Left ventricle myocardium inferior (tissue), 1 donor: ENCODE measurements at regions not wholly inside any gene's neighbourhood (a gene's known extent, or its start where the extent isn't known, plus 50 kb on each side); places are given as distances from the start of the nearest gene placed in this dataset.

Source experiments
- DNase-seq: peaks from one replicate; pipeline ENCODE4 v3.0.0-alpha.2; 2020
- H3K27ac ChIP-seq: fragments of 200-600 bp; replicated peaks from 2 replicates; pipeline ENCODE4 v1.8.0; 2021
- H3K27me3 ChIP-seq: fragments of 200-600 bp; 2 replicates; pipeline ENCODE4 v1.8.0; 2021; ENCODE audit warnings: low read depth
- H3K36me3 ChIP-seq: fragments of 200-600 bp; 2 replicates; pipeline ENCODE4 v1.8.0; 2021
- H3K4me1 ChIP-seq: fragments of 200-600 bp; 2 replicates; pipeline ENCODE4 v1.8.0; 2021
- H3K4me3 ChIP-seq: fragments of 200-600 bp; 2 replicates; pipeline ENCODE4 v1.8.0; 2021; ENCODE audit warnings: mild to moderate bottlenecking, moderate library complexity
- H3K9me3 ChIP-seq: fragments of 200-600 bp; replicated peaks from 2 replicates; pipeline ENCODE4 v1.8.0; 2021
- intact Hi-C: fragments of 100-400 bp; cut with micrococcal nuclease; formaldehyde crosslinking; loops from one replicate; pipeline ENCODE4 v1.11.0; 2022
- TF ChIP-seq, protein P1 (sequence below): fragments of 200-600 bp; IDR thresholded peaks from 2 replicates; pipeline ENCODE4 v1.8.0; 2021; ENCODE audit warnings: antibody characterized with exemption, mild to moderate bottlenecking, borderline replicate concordance
- donor health status: DM: no; HTN: yes; CAD: no; lungs with severe emphysema.

DNA sequence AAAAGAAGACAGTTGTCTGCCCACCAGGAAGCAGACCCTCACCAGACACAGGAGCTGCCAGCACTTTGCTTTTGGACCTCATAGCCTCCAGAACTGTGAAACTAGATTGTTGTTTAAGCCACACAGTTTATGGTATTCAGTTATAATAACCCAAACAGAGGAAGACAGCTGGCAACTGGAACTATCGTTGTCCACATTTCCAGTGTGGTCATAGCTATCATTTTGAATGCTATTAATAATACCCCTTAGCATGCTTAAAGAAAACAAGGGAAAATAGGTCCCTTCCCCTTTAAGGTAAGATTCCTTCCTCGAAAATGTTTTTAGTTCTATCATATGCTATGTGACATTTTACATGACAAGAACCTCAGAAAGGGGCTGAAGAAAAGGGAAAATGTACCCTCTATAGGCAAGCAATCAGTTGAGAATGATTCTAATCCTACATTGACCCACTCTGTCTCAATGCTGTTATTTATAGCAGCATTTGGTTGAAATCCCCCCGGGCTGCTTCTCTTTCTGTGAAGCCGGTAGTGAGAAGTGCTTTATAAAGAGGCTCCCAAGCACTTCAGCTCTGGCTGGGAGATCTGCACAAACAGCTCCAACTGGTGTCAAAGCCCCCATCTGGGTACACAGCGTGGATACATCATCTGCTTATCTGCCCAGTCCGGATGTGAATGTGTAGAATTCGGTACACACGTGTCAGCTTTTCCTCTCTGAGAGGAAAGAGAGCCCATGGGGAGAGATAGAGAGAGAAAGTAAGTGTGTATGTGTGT lies 221.2 kb upstream of the FLRT2 start:
- no peaks in the 10 kb centered on the region for H3K27me3 ChIP-seq
- DNase-seq: no peak
- H3K27ac ChIP-seq: no peak overlapping the region

DNA sequence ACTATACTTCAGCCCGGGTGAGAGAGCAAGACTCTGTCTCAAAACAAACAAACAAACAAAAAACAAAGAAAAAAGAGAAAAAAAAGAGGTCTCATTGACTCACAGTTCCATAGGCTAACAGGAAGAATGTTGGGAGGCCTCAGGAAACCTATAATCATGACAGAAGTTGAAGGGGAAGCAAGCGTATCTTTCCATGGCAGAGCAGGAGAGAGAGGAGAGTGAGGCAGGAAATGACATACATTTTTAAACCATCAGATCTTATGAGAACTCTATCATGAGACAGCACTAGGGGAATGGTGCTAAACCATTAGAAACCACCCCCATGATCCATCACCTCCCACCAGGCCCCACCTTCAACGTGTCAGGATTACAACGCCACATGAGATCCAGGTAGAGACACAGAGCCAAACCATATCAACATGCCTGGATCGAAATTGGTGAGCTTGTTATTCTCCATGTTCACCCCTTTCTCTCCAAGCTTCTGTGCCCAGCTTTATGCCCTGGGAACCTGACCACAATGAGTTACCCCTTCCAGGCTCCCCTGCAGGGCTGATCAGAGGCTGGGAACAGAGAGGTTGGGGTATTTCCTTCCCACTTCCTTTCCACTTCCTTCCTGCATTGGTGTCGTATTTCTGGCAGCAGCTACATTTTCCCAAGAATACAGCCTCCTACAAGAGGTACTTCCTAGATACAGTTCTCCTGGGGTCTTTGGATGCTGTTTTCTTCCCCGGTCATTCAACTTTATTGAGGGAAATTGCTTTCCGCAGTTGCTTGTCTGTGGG lies 219.3 kb upstream of the FLRT2 start:
- no peak for DNase-seq
- no peaks in the 10 kb centered on the region for H3K27me3 ChIP-seq
- TF ChIP-seq, protein P1, sequence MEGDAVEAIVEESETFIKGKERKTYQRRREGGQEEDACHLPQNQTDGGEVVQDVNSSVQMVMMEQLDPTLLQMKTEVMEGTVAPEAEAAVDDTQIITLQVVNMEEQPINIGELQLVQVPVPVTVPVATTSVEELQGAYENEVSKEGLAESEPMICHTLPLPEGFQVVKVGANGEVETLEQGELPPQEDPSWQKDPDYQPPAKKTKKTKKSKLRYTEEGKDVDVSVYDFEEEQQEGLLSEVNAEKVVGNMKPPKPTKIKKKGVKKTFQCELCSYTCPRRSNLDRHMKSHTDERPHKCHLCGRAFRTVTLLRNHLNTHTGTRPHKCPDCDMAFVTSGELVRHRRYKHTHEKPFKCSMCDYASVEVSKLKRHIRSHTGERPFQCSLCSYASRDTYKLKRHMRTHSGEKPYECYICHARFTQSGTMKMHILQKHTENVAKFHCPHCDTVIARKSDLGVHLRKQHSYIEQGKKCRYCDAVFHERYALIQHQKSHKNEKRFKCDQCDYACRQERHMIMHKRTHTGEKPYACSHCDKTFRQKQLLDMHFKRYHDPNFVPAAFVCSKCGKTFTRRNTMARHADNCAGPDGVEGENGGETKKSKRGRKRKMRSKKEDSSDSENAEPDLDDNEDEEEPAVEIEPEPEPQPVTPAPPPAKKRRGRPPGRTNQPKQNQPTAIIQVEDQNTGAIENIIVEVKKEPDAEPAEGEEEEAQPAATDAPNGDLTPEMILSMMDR: no peak

More for the DNA sequence above, 221.2 kb upstream of the FLRT2 start:
- Histone ChIP-seq H3K4me3 (no peak overlapping the region), H3K9me3 (no peaks in the 10 kb centered on the region), H3K36me3 (no peaks in the 10 kb centered on the region), H3K4me1 (no peaks in the 10 kb centered on the region)
- TF ChIP-seq, protein P1: no peak
- intact Hi-C loops: no loop called here

DNA sequence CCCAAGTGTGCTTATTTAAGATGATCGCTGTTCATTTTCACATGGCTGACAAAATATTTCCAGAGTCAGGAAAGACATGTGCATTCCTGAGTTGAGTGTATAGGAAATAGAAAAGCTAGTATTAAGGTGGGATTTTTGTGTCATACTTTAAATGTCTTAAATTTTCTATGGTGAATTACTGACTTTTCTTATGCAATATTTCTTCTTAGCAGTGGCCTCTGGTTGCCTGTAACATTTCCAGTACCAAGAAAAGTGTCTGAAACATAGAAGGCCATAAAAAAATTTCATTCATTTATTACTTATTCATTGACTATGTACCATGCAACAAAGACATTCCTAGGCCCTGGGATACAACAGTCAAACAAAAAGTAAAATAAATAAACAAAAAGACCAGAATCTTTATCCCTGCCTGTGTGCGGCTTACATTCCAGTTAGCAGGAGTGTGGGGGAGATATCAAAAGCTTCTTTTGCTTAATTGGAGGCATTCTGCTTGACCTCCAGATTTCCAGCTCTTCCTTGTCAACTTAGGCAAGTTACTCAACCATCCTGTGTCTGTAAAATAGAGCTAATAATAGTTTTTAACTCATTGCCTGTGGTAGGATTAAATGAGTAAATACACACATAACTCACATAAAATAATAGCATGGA lies 216.3 kb upstream of the FLRT2 start:
- H3K36me3 ChIP-seq: no peaks in the 10 kb centered on the region
- no peaks in the 10 kb centered on the region for H3K27me3 ChIP-seq
- no peak for DNase-seq
- no peaks in the 10 kb centered on the region for H3K4me1 ChIP-seq
- intact Hi-C loops: no loop called here
- no peak overlapping the region for H3K4me3 ChIP-seq
- no peaks in the 10 kb centered on the region for H3K9me3 ChIP-seq
- TF ChIP-seq, protein P1: no peak
- no peak overlapping the region for H3K27ac ChIP-seq

More for the DNA sequence above, 219.3 kb upstream of the FLRT2 start:
- Histone ChIP-seq H3K27ac (no peak overlapping the region), H3K4me1 (no peaks in the 10 kb centered on the region), H3K4me3 (no peak overlapping the region), H3K36me3 (no peaks in the 10 kb centered on the region), H3K9me3 (no peaks in the 10 kb centered on the region)
- intact Hi-C loops: no loop called here

DNA sequence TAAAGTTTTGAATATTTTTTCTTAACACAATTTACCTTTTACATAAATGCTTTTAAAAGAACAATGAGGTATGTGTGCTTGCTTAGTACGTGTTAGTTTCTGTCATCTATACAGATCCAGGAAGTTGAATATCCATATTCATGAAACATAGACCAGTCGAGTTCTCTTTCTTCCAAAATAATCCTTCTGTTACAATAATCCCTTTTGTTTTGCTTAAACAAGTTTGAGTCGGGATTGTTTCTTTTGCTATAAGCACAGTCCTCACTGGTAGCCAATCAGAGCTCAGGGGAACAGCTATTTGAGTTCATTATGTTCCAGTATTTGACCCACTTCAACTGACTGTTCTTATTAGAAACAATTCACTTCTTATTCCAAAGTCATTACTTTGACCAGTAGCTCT lies 214.7 kb upstream of the FLRT2 start:
- no peak overlapping the region for H3K27ac ChIP-seq
- H3K4me3 ChIP-seq: no peak overlapping the region
- H3K36me3 ChIP-seq: no peaks in the 10 kb centered on the region
- H3K27me3 ChIP-seq: no peaks in the 10 kb centered on the region
- no peak for DNase-seq
- no peaks in the 10 kb centered on the region for H3K9me3 ChIP-seq
- intact Hi-C loops: no loop called here
- H3K4me1 ChIP-seq: no peaks in the 10 kb centered on the region
- TF ChIP-seq, protein P1: no peak

DNA sequence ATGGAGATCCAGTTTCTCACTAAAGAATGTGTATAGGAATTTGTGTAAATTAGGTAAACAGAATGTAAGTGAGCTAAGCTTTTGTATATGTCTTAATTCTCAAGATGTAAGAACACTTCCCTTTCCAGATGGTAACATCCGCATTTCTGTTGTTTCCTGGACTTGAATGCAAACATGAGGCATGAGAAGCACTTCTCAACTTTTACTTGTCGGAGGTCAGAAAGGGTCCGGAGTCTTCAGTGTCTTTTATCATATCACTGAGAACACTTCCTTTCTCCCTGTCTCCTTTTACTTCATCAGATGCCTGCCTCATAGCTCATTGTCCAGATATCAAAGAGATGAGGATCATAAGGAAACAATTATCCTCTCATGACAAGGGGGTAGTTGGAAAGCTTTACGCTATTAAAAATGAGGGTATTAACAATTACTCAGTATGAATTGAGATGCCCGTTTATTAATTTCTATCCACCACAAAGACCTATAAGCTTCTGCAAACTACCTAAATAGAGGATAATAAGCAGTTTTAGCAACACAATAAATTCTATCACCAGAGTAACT lies 214.1 kb upstream of the FLRT2 start:
- Histone ChIP-seq H3K4me1 (no peaks in the 10 kb centered on the region), H3K9me3 (no peaks in the 10 kb centered on the region), H3K36me3 (no peaks in the 10 kb centered on the region), H3K27ac (no peak overlapping the region), H3K4me3 (no peak overlapping the region), H3K27me3 (no peaks in the 10 kb centered on the region)
- intact Hi-C loops: no loop called here
- no peak for DNase-seq
- TF ChIP-seq, protein P1: no peak
